Hepatocyte (in vitro differentiated cells): ENCODE measurements at regions not wholly inside any gene's neighbourhood (a gene's known extent, or its start where the extent isn't known, plus 50 kb on each side); places are given as distances from the start of the nearest gene placed in this dataset.

Experiments
- CTCF ChIP-seq: fragments of 200-600 bp; sonication (generic); IDR thresholded peaks from 2 replicates; pipeline ENCODE4 v1.5.1; 2016; ENCODE audit warnings: antibody characterized with exemption, mild to moderate bottlenecking; ENCODE audit not compliant: poor library complexity
- EZH2 ChIP-seq: fragments of 200-600 bp; sonication (generic); IDR thresholded peaks from 2 replicates; pipeline ENCODE4 v1.6.1; 2016; ENCODE audit warnings: antibody characterized with exemption, mild to moderate bottlenecking, borderline replicate concordance

GRCh38 chr9:8205576-8205975 is 406.0 kb upstream of the DMAC1 start:
- no peak for TF ChIP-seq CTCF
- TF ChIP-seq EZH2, result no peak
